GM23338 (cell line): ENCODE measurements at regions not wholly inside any gene's neighbourhood (a gene's known extent, or its start where the extent isn't known, plus 50 kb on each side); places are given as distances from the start of the nearest gene placed in this dataset.
A peak's percentile ranks its signal among the peaks of the same experiment; 100 is the strongest.

Experiments
- ATAC-seq: fragments of 200-7000 bp; cut with Tn5 transposase; 3 replicates; pipeline ENCODE4 v1.9.1; 2020
- DNase-seq: peaks from one replicate; pipeline ENCODE4 v3.0.0-alpha.2; 2015; ENCODE audit warnings: low spot score
- H2AFZ ChIP-seq: fragments of 200-600 bp; sonication (generic); 2 replicates; pipeline ENCODE4 v1.8.0; 2016; ENCODE audit warnings: antibody characterized with exemption, mild to moderate bottlenecking, moderate library complexity
- H3F3A ChIP-seq: fragments of 200-600 bp; sonication (generic); replicated peaks from 2 replicates; pipeline ENCODE4 v1.8.0; 2017; ENCODE audit warnings: antibody characterized with exemption, mixed run types, low read depth
- H3K27ac ChIP-seq: fragments of 200-600 bp; sonication (generic); 2 replicates; pipeline ENCODE4 v1.6.1; 2016; ENCODE audit warnings: low read depth
- H3K27me3 ChIP-seq: fragments of 200-600 bp; sonication (generic); 2 replicates; pipeline ENCODE4 v1.8.0; 2016; ENCODE audit warnings: mild to moderate bottlenecking, mixed run types, moderate library complexity; ENCODE audit not compliant: insufficient read depth
- H3K36me3 ChIP-seq: fragments of 200-600 bp; sonication (generic); 2 replicates; pipeline ENCODE4 v1.8.0; 2016; ENCODE audit warnings: mild to moderate bottlenecking; ENCODE audit not compliant: insufficient read depth
- H3K4me1 ChIP-seq: fragments of 200-600 bp; sonication (generic); 2 replicates; pipeline ENCODE4 v1.8.0; 2016; ENCODE audit warnings: mild to moderate bottlenecking, moderate library complexity; ENCODE audit not compliant: insufficient read depth
- H3K4me2 ChIP-seq: fragments of 200-600 bp; sonication (generic); 2 replicates; pipeline ENCODE4 v1.7.1; 2017; ENCODE audit warnings: mixed run types
- H3K4me3 ChIP-seq: fragments of 200-600 bp; sonication (generic); 2 replicates; pipeline ENCODE4 v1.6.1; 2016; ENCODE audit warnings: mixed run types
- H3K79me2 ChIP-seq: fragments of 200-600 bp; sonication (generic); replicated peaks from 2 replicates; pipeline ENCODE4 v1.8.0; 2017; ENCODE audit warnings: mild to moderate bottlenecking; ENCODE audit not compliant: insufficient read depth
- H3K9me2 ChIP-seq: fragments of 200-600 bp; sonication (generic); 2 replicates; pipeline ENCODE4 v1.8.0; 2017; ENCODE audit not compliant: insufficient read depth
- H4K20me1 ChIP-seq: fragments of 200-600 bp; sonication (generic); replicated peaks from 2 replicates; pipeline ENCODE4 v1.8.0; 2017; ENCODE audit warnings: mild to moderate bottlenecking; ENCODE audit not compliant: insufficient read depth
- H3K27ac Mint-ChIP-seq: 2 replicates; pipeline ENCODE4 v1.8.0; 2020; ENCODE audit warnings: inconsistent platforms, mild to moderate bottlenecking, moderate library complexity, mixed read lengths
- H3K27me3 Mint-ChIP-seq: 3 replicates; pipeline ENCODE4 v1.8.0; 2022; ENCODE audit warnings: low read depth, mild to moderate bottlenecking, moderate library complexity, mixed read lengths, inconsistent platforms; ENCODE audit not compliant: insufficient read depth, poor library complexity
- H3K36me3 Mint-ChIP-seq: 3 replicates; pipeline ENCODE4 v1.8.0; 2021; ENCODE audit warnings: low read depth, mild to moderate bottlenecking, inconsistent platforms, moderate library complexity, mixed read lengths
- H3K4me1 Mint-ChIP-seq: 3 replicates; pipeline ENCODE4 v1.8.0; 2020; ENCODE audit warnings: mild to moderate bottlenecking, inconsistent platforms, mixed read lengths
- H3K4me3 Mint-ChIP-seq: 3 replicates; pipeline ENCODE4 v1.8.0; 2021; ENCODE audit warnings: moderate library complexity, mild to moderate bottlenecking, inconsistent platforms, mixed read lengths
- H3K9me3 Mint-ChIP-seq: 3 replicates; pipeline ENCODE4 v1.8.0; 2020; ENCODE audit warnings: moderate library complexity, mild to moderate bottlenecking, inconsistent platforms, mixed read lengths
- CREB1 ChIP-seq: fragments of 250-450 bp; sonication (Bioruptor Pico); IDR thresholded peaks from 2 replicates; pipeline ENCODE4 v1.5.0; 2020; ENCODE audit warnings: low read depth, mild to moderate bottlenecking, moderate library complexity
- EZH2 ChIP-seq: fragments of 200-600 bp; sonication (generic); IDR thresholded peaks from one replicate; pipeline ENCODE4 v1.8.0; 2017; ENCODE audit warnings: antibody characterized with exemption, mild to moderate bottlenecking, low read depth; ENCODE audit not compliant: unreplicated experiment
- EZH2phosphoT487 ChIP-seq: fragments of 200-600 bp; sonication (generic); IDR thresholded peaks from one replicate; pipeline ENCODE4 v1.8.1; 2018; ENCODE audit warnings: antibody characterized with exemption; ENCODE audit not compliant: unreplicated experiment
- JUNB ChIP-seq: IDR thresholded peaks from one replicate; pipeline ENCODE4 v1.6.1; 2016; ENCODE audit warnings: antibody characterized with exemption; ENCODE audit not compliant: unreplicated experiment
- NANOG ChIP-seq: IDR thresholded peaks from 2 replicates; pipeline ENCODE4 v1.6.1; 2016; ENCODE audit warnings: antibody characterized with exemption, borderline replicate concordance
- POLR2AphosphoS5 ChIP-seq: IDR thresholded peaks from 2 replicates; pipeline ENCODE4 v1.6.1; 2016; ENCODE audit warnings: antibody characterized with exemption, low read depth
- STAT1 ChIP-seq: IDR thresholded peaks from one replicate; pipeline ENCODE4 v1.6.1; 2016; ENCODE audit warnings: antibody characterized with exemption; ENCODE audit not compliant: unreplicated experiment
- TF ChIP-seq, protein P1 (sequence below): IDR thresholded peaks from one replicate; pipeline ENCODE4 v1.6.1; 2018; ENCODE audit warnings: antibody characterized with exemption; ENCODE audit not compliant: unreplicated experiment
- TF ChIP-seq, protein P2 (sequence below): IDR thresholded peaks from 2 replicates; pipeline ENCODE4 v1.6.1; 2016; ENCODE audit warnings: antibody characterized with exemption
- TF ChIP-seq, protein P3 (sequence below), 2 experiments: fragments of 200-600 bp in 1 of 2; sonication (generic) in 1 of 2; conservative IDR thresholded peaks; 2 replicates each; pipeline versions ENCODE4 v1.5.1 to v1.6.1; 2016 to 2017; ENCODE audit warnings: antibody characterized with exemption in 2 of 2, low read depth in 2 of 2, mild to moderate bottlenecking in 2 of 2, moderate library complexity in 1 of 2

DNA sequence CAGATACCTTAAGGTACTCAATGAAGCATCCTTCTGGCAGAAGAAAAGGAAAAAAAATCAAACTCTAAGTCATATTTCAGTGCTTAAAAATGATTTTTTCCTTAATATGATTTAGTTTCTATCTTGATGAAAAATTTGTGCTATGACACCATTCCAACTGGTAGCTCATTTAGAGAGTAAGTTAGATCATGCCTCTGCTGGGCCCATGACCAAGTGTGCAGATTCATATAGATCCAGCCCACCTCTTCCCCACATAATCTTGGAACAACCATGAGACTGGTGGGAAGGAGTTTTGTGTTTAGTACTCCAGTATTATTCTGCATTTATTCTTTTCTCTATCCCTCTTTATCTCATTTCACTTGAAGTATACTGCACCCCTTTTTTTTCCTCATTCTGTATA is 908.3 kb downstream of the KCNMA1 start (continued):
- TF ChIP-seq, protein P1, sequence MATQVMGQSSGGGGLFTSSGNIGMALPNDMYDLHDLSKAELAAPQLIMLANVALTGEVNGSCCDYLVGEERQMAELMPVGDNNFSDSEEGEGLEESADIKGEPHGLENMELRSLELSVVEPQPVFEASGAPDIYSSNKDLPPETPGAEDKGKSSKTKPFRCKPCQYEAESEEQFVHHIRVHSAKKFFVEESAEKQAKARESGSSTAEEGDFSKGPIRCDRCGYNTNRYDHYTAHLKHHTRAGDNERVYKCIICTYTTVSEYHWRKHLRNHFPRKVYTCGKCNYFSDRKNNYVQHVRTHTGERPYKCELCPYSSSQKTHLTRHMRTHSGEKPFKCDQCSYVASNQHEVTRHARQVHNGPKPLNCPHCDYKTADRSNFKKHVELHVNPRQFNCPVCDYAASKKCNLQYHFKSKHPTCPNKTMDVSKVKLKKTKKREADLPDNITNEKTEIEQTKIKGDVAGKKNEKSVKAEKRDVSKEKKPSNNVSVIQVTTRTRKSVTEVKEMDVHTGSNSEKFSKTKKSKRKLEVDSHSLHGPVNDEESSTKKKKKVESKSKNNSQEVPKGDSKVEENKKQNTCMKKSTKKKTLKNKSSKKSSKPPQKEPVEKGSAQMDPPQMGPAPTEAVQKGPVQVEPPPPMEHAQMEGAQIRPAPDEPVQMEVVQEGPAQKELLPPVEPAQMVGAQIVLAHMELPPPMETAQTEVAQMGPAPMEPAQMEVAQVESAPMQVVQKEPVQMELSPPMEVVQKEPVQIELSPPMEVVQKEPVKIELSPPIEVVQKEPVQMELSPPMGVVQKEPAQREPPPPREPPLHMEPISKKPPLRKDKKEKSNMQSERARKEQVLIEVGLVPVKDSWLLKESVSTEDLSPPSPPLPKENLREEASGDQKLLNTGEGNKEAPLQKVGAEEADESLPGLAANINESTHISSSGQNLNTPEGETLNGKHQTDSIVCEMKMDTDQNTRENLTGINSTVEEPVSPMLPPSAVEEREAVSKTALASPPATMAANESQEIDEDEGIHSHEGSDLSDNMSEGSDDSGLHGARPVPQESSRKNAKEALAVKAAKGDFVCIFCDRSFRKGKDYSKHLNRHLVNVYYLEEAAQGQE, result no peak
- TF ChIP-seq EZH2 (no peak), NANOG (no peak), EZH2phosphoT487 (no peak), CREB1 (CRISPR knock-in tag) (no peak), JUNB (no peak), POLR2AphosphoS5 (no peak)
- TF ChIP-seq, protein P2, sequence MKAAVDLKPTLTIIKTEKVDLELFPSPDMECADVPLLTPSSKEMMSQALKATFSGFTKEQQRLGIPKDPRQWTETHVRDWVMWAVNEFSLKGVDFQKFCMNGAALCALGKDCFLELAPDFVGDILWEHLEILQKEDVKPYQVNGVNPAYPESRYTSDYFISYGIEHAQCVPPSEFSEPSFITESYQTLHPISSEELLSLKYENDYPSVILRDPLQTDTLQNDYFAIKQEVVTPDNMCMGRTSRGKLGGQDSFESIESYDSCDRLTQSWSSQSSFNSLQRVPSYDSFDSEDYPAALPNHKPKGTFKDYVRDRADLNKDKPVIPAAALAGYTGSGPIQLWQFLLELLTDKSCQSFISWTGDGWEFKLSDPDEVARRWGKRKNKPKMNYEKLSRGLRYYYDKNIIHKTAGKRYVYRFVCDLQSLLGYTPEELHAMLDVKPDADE, result no peak
- TF ChIP-seq, protein P3, sequence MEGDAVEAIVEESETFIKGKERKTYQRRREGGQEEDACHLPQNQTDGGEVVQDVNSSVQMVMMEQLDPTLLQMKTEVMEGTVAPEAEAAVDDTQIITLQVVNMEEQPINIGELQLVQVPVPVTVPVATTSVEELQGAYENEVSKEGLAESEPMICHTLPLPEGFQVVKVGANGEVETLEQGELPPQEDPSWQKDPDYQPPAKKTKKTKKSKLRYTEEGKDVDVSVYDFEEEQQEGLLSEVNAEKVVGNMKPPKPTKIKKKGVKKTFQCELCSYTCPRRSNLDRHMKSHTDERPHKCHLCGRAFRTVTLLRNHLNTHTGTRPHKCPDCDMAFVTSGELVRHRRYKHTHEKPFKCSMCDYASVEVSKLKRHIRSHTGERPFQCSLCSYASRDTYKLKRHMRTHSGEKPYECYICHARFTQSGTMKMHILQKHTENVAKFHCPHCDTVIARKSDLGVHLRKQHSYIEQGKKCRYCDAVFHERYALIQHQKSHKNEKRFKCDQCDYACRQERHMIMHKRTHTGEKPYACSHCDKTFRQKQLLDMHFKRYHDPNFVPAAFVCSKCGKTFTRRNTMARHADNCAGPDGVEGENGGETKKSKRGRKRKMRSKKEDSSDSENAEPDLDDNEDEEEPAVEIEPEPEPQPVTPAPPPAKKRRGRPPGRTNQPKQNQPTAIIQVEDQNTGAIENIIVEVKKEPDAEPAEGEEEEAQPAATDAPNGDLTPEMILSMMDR (conservative IDR thresholded peaks at IDR 0.05; ENCODE audit: low read depth in 2 of 2), result no peak

DNA sequence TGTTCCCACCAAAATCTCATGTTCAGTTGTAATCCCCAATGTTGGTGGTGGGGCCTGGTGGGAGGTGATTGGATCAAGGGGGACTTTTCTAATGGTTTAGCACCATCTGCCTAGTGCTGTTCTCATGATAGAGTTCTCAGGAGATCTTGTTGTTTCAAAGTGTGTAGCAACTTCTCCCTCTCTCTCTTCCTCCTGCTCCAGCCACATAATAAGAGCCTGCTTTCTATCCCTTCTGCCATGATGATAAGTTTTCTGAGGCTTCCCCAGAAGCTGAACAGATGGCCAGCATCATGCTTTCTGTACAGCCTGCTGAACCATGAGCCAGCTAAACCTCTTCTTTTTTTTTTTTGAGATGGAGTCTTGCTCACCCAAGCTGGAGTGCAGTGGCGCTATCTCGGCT is 910.6 kb downstream of the KCNMA1 start:
- H3K9me2 ChIP-seq, result peaks cover 7% of the 10 kb centered on the region; the same call in 1 of the 2 replicates
- peak overlapping the region; percentile 6; the same call in 1 of the 2 replicates for H2AFZ ChIP-seq
- no peaks in the 10 kb centered on the region for H3K79me2 ChIP-seq
- H3K36me3 ChIP-seq, result no peaks in the 10 kb centered on the region
- H3K36me3 Mint-ChIP-seq, result no peaks in the 10 kb centered on the region; the same call in 2 of the 3 replicates
- ATAC-seq (no peak), DNase-seq (no peak)
- H3K9me3 Mint-ChIP-seq, result peaks cover 5% of the 10 kb centered on the region; the same call in 1 of the 3 replicates
- H3K27ac Mint-ChIP-seq, result no peak overlapping the region
- H3K4me2 ChIP-seq, result no peak overlapping the region
- no peaks in the 10 kb centered on the region for H3K27me3 Mint-ChIP-seq
- H3K4me1 Mint-ChIP-seq, result no peaks in the 10 kb centered on the region
- no peak overlapping the region for H3K4me3 Mint-ChIP-seq
- H3K4me1 ChIP-seq, result peaks cover 12% of the 10 kb centered on the region
- no peaks in the 10 kb centered on the region for H3K27me3 ChIP-seq
- H3K4me3 ChIP-seq, result no peak overlapping the region
- H3K27ac ChIP-seq, result no peak overlapping the region
- H4K20me1 ChIP-seq, result no peaks in the 10 kb centered on the region
- no peaks in the 10 kb centered on the region for H3F3A ChIP-seq
- TF ChIP-seq, protein P2, result no peak
- TF ChIP-seq POLR2AphosphoS5 (no peak), JUNB (no peak), STAT1 (no peak)
- TF ChIP-seq, protein P3 (conservative IDR thresholded peaks at IDR 0.05; ENCODE audit: low read depth in 2 of 2), result no peak
- TF ChIP-seq, protein P1, result no peak
